GM19239 (cell line): ENCODE measurements at regions not wholly inside any gene's neighbourhood (a gene's known extent, or its start where the extent isn't known, plus 50 kb on each side); places are given as distances from the start of the nearest gene placed in this dataset.
"Not testable (repeated sequence)": the region's sequence is repeated elsewhere in the genome, so short reads cannot be mapped to it uniquely, and the experiment has no call there.

Source experiments
- DNase-seq: peaks from one replicate; pipeline ENCODE4 v3.0.0; 2011; ENCODE audit warnings: low spot score; ENCODE audit not compliant: insufficient read length
- FAIRE-seq: peaks from 2 replicates; lab custom pipeline; 2011; peaks lifted over from hg19 to GRCh38; lab: Jason Lieb, UNC

GRCh38 chr12:118534003-118534402 is 157.6 kb downstream of the SUDS3 start:
- no peak for FAIRE-seq
- no peak for DNase-seq

GRCh38 chr12:118536306-118536906 is 160.1 kb downstream of the SUDS3 start:
- no peak for DNase-seq
- no peak for FAIRE-seq

- FAIRE-seq (no peak), DNase-seq (no peak)
Measured at GRCh38 chr12:118537481-118537917, 161.1 kb downstream of the SUDS3 start.

GRCh38 chr12:118541071-118541470 is 164.7 kb downstream of the SUDS3 start:
- DNase-seq: no peak
- no peak for FAIRE-seq

GRCh38 chr12:118541934-118542333 is 165.6 kb downstream of the SUDS3 start:
- FAIRE-seq: no peak
- DNase-seq: no peak

- DNase-seq (no peak), FAIRE-seq (no peak)
Measured at GRCh38 chr12:118543651-118544050, 167.3 kb downstream of the SUDS3 start.

GRCh38 chr12:118544569-118544968 is 168.2 kb downstream of the SUDS3 start:
- no peak for DNase-seq
- FAIRE-seq: no peak

- not testable (repeated sequence) for DNase-seq, FAIRE-seq
Measured at GRCh38 chr12:118547606-118548005, 171.3 kb downstream of the SUDS3 start.

- no peak for FAIRE-seq
- DNase-seq: no peak
Measured at GRCh38 chr12:118548887-118549509, 172.6 kb downstream of the SUDS3 start.

GRCh38 chr12:118549510-118549980 is 173.2 kb downstream of the SUDS3 start:
- DNase-seq (no peak), FAIRE-seq (no peak)

- DNase-seq (no peak), FAIRE-seq (no peak)
Measured at GRCh38 chr12:118553856-118554504, 177.6 kb downstream of the SUDS3 start.

- DNase-seq (no peak), FAIRE-seq (no peak)
Measured at GRCh38 chr12:118558941-118559340, 182.6 kb downstream of the SUDS3 start.

GRCh38 chr12:118560733-118561132 is 184.4 kb downstream of the SUDS3 start:
- no peak for FAIRE-seq
- no peak for DNase-seq

GRCh38 chr12:118571730-118572129 is 195.4 kb downstream of the SUDS3 start:
- no peak for DNase-seq

GRCh38 chr12:118574288-118574687 is 197.9 kb downstream of the SUDS3 start:
- DNase-seq (no peak), FAIRE-seq (no peak)

More at GRCh38 chr12:118571730-118572129, 195.4 kb downstream of the SUDS3 start:
- FAIRE-seq: no peak

- no peak for DNase-seq
- no peak for FAIRE-seq
Measured at GRCh38 chr12:118575730-118576129, 199.4 kb downstream of the SUDS3 start.

- FAIRE-seq (no peak), DNase-seq (no peak)
Measured at GRCh38 chr12:118581371-118581770, 205.0 kb downstream of the SUDS3 start.

GRCh38 chr12:118582863-118583262 is 206.5 kb downstream of the SUDS3 start:
- FAIRE-seq (no peak), DNase-seq (no peak)

GRCh38 chr12:118586433-118586832 is 210.1 kb downstream of the SUDS3 start:
- DNase-seq (no peak), FAIRE-seq (no peak)

- no peak for FAIRE-seq
- DNase-seq: no peak
Measured at GRCh38 chr12:118589162-118589561, 212.8 kb downstream of the SUDS3 start.

- no peak for FAIRE-seq
- DNase-seq: no peak
Measured at GRCh38 chr12:118590406-118591150, 214.2 kb downstream of the SUDS3 start.
